Stimulated activated CD4-positive, alpha-beta T cell treated with anti-CD3 and anti-CD28 coated beads, TNF-alpha, amount 100 ng/mL, for 4 hours (primary cell): ENCODE measurements at regions not wholly inside any gene's neighbourhood (a gene's known extent, or its start where the extent isn't known, plus 50 kb on each side); places are given as distances from the start of the nearest gene placed in this dataset.

ENCODE experiments used
- DNase-seq, 3 experiments: peaks; one replicate each; pipeline ENCODE4 v3.0.0-alpha.2; 2020; ENCODE audit warnings: low read depth in 3 of 3

DNA sequence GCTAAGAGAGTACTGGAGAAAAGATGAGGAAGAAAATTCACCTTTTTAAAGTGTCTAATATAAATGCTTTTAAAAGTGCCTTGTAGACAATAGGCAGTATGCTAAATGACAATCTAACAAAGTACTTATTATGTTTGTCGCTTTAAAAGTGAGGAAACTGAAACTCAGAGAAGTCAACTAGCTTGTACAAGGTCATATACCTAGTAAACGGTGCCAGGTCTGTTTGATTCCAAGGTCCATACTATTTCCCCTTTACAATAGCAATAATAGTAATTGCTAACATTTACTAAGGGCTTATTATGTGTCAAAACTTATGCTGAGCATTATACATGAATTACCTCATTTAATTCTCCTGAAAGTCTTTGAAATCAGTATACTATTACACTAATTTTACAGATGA lies 328.6 kb upstream of the SLC24A2 start:
- DNase-seq = no peak

DNA sequence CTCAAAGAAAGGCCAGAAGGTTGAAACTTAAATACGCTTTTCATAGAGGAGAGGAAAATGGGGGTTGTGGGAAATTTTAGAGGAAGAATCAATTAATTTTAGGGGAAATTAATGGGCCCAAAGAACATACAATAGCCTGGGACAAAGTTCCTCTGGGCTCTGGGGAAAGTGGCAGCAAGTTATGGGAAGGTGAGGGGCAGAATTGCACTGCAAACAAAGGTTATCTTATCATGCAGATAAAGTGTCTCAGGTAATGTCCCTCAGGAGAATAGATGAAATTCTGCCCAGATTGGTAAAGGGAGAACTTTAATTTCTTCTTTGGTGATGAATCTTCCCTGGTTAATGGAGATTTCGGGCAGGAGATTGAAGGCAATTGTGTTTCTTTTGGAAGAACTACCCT lies 326.1 kb upstream of the SLC24A2 start:
- no peak for DNase-seq

DNA sequence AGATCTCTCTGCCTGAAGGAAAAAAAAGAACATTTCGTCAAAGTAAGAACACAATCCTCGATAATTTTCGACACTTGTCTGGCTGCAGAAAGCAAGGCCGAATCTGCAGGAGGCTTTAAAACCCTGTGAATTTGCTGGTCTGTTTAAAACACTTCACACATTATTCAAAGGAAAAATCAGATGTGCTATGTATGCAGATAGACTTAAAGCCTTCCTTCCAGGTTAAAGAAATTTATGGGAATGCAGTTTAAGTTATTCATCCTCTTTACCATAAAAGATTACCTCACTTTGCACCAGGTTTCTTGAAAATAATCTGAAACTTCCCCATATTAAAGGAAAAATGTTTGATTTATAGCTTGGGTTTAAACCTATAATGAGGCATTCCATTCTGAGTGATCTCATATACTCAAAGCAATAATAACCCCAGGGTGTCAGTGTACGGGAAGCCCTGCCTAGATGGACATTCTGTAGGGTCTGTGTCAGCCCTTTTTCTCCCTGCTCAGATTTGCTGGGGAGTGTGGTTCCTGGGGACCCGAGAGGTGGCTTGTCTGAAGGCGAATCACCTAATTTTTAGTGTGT lies 323.5 kb upstream of the SLC24A2 start:
- no peak for DNase-seq

DNA sequence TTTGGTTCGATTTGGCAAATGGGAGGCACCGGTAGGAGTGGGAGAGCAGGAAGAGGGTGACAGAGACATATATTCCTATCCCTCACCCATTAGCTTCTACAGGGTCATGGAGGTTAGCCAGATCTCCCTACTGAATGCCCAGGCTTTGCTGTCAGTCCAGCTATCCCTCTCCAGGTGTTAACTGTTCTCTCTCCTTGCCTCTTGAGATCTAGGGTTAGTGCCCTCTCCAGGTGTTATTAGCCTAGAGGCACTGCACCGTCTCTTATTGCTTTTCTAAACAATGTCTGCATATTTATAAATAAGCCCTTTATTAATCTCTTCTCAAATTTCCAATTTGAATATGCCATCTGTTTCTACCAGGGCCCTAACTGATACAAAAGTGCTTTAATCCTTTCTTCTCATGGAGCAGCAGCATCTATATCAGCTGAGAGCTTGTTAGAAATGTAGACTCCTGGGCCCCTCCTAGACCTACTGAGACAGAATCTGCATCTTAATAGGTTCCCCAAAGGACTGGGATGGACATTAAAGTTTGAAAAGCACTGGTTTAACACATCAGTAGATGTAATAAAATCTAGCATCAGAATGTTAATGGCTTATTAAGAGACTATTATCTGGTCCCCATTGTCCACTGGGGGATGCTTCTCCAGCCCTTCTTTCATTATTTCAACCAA lies 322.5 kb upstream of the SLC24A2 start:
- no peak for DNase-seq

DNA sequence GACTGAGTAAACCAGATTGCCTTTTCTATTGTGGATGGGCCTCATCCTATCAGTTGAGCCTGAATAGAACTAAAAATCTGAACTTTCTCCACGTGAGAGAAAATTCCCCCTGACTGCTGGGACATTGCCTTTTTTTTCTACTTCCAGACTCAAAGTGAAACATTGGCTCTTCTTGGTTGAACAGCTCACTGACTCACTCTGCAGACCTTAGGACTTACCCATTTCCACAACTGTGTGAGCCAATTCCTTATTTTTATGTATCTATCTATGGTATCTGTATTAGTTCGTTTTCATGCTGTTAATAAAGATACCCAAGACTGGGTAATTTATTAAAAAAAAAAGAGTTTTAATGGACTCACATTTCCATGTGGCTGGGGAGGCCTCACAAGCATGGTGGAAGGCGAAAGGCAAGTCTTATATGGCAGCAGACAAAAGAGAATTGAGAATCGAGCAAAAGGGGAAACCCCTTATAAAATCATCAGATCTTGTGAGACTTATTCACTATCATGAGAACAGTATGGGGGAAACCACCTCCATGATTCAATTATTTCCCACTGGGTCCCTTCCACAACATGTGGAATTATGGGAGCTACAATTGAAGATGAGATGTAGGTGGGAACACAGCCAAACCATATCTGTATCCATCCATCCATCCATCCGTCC lies 306.7 kb upstream of the SLC24A2 start:
- no peak for DNase-seq

DNA sequence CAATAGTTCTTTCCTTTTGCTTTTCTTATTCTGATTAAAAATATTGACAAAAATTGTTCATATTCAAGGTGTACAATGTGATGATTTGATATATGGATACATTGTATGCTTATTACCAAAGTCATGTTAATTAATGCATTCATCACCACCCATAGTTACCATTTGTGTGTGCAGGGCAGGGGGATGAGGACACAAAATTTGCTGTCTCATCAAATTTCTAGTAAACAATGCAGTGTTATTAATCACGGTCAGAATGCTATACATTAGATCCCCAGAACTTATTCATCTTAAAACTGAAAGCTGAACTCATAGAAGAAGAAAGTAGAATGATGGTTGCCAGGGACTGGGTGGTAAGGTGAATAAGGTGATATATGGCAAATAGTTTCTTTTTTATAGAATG lies 303.7 kb upstream of the SLC24A2 start:
- no peak for DNase-seq

DNA sequence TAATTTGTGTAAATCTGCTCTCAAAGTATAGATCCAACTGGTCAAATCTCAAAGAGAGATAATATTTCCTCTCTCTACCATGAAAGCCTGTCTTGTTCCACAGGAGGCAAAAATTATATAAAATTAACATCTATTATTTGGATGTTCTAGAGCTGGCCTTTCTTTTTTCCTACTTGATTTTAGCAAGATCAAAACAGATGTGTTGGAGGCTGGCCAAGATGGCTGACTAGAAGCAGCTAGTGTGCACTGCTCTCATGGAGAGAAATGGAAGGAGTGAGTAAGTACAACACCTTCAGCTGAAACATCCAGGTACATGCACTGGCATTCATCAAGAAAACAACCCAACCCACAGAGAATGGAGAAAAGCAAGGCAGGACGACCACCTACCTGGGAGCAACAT lies 298.6 kb upstream of the SLC24A2 start:
- DNase-seq = no peak

DNA sequence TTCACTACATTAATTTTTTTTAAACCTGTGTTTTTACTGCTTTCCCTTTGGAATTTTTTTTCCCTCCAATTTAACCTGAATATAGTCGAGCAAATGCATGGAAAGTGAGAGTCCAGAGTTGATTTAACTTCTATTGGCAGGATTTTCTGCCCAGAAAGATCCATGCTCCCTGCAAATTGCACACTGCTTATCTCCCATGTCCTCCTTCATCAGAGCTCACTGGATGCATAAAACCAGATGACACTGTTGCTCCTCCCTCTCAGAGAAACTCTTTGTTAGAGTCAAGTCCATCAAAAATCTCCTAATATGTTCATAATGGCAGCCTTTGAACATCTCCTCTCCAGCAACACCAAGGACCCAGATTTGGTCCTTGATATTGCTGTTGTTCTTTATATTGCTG lies 297.0 kb upstream of the SLC24A2 start:
- DNase-seq = no peak

DNA sequence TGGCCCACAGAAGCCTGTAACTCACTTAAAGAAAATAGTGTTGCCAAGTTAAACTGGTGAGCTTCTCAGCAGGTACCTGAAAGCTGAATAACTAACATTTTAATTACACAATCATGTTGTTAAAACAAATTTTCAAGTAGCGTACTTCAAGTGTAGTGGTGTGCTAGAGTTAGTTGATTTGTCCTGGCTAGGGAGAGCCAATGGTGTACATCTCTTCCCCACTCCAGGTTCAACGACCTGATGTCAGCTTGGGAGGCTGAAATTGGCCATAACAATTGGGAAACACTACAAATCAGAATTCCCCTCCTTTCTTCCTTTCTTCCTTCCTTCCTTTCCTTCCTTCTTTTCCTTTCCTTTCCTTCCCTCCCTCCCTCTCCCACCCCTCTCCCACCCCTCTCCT lies 295.3 kb upstream of the SLC24A2 start:
- no peak for DNase-seq

DNA sequence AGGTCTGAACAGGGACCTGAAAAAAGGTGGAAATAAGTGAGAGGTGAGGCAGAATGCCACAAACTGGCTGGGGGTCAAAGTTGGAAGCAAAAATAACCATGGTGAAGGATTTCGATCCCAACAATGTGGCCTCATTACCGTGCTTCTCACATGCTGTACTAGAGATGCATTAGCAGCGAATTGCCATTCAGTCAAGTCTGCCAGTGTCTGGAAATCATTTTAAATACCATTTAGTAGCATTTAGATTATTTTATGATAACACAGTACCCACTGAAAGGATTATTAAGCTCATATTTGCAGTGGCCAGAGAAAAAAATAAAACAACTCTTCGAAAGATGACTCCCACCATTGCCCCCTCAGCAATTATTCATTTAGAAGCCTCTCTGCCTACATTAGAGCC lies 294.6 kb upstream of the SLC24A2 start:
- no peak for DNase-seq

DNA sequence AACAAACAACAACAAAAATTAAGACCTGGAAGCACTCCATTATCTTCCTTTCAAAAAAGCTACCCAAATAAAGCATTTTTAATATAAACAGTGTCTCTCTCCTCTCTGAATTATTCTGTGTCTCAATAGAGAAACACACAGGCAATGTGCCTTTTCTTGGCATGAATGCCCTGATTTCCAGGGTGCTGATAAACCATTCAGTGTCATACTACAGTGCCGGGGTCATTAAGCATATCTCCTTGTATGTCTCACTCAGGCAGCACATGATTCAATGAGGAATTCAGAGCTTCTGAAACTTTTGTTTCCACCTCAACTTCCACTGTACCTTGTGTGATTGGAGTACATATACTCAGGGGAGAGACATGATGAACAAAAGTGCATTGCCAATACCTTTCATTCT lies 294.0 kb upstream of the SLC24A2 start:
- DNase-seq = no peak

DNA sequence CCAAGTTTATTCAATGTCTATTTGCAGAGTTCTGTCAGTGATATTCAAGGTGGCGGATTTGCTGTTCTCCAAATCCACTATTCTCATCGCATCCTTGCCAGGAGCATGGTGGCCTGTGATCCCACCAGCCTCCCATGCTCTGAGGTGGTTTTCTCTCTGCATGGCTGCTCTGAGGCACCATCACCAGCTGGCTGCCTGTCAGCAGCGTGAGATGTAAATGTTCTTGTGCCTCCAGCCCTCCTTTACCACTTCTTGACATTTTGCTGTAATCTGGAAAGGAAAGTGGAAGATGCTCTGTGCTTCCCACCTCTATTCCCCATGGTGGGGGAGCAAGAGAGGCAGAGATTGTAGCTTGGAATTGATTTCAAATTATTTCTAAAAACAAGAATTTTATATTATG lies 293.6 kb upstream of the SLC24A2 start:
- DNase-seq = no peak

DNA sequence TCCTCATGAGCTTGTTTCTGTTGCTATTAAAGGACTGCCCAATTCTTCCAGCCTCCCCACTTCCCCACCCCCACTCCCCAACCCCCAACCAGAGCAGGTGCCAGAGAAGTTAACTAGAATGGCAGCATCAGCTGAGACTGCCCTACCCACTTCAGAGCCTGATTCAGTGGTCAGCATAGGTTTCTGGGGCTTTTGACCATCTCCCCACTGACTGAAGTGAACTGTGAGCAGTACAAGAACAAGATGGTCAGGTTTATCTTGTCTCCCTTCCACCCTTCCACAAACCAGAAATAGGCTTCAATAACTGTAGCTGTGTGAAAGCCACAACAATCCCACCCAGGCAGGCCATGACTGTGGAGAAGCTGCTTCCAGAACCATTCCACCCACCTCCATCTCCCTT lies 289.4 kb upstream of the SLC24A2 start:
- DNase-seq = no peak

DNA sequence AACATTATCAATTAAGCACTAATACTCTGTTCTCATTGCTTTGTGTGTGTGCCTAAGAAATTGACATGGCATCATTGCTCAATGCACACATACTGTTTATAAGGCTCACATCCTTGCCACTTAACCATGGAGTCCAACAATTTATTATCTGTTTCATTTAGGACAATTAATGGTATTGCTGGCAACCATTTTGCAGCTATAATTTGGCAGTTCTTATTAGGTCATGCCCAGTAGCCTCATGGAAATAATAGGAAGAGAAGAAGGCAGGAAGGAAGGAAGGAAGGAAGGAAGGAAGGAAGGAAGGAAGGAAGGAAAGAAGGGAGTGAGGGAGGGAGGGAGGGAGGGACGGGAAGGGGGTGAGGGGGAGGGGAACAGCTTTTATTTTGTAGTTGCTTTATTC lies 285.5 kb upstream of the SLC24A2 start:
- no peak for DNase-seq

DNA sequence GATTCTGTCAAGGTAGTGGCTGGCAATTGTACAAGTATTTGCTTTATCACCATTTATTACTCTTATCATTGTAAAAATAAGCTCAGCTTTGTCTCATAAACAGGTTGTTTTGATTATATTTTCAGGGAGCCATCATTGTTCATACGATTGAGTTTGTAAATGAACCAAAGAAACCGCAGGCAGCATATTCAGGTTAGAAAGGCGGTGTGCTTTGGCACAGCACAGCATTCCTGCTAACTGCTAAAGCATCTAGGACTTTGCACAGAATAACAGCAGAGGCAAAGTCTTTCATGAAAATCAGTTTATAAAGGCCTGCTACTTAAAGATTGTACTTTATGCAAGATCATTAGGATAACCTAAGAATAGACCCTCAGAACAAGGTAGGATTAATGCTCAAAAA lies 281.5 kb upstream of the SLC24A2 start:
- no peak for DNase-seq

DNA sequence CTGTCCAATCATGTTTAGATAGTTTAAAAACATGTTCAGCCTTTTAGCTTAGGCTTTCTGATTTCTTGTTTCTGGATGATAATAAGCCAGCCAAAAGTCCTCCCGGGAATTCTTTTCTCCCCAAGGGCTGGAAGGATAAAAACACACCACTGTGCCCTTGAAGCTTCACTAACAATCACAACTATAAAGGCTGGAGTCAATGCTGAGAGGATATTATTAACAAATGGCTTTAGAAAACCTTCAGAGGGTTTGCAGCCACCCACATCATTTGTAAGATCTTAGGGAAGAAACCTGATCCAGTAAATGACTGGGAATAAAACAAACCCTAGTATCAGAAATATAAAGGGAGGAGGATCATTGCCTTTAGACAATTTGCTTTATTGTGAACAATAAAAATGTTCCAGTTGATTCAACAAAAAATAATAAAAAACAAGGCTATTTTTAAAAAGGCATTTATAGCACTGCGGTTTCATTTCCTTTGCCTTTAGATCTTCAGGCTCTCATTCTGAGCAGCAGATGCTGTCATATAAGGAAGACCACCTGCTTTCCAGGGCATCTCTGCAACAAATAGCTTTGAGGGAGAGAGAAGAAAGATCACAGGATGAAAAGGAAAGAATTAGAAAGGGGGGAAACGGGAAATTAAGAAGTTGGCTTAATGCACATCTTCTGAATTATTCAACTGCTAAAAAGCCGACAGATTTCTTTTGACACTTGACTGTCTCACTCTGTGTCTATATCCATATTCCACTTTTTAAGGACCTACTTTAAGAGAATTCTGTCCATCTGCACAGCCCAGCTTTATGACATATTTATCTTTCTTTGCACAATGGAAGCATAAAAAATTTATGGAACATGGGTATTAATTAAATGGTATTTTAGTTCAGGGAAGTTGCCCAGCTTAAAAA lies 277.2 kb upstream of the SLC24A2 start:
- no peak for DNase-seq

DNA sequence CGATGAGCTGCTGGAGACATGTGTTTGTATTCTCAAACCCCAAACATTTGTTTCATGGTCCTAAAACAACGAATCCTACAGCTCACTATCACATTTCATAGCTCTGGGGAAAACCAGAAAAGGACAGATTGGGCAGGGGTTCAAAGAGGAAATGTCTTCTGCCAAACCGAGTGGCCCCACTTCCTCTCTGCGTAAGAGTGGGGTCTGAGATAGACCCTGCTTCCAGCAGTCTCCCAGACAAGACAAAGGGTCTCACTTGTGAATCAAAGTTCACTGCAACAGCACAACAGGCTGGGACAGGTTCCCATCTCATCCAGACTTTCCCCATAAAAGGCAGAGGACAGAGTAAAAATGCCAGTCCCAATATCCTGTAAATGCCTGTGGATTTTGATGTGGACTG lies 276.2 kb upstream of the SLC24A2 start:
- no peak for DNase-seq

DNA sequence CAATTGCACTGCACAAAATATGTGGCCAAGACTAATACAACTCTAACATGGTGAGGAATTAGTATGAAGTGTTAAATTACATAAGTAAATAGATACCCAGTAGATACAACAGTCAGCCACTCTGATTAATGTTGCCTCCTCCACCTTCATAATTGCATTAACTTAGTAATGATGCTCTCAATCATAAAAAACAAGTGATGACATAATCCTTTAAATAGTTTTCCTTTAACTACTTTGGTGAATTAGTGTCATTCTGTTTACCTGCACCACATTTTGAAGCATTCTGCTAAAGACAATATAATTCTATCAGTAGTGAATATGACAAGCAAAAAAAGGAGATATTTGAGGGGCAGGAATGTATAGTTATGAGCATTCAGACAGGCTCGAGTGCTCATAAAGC lies 265.9 kb upstream of the SLC24A2 start:
- DNase-seq = no peak

DNA sequence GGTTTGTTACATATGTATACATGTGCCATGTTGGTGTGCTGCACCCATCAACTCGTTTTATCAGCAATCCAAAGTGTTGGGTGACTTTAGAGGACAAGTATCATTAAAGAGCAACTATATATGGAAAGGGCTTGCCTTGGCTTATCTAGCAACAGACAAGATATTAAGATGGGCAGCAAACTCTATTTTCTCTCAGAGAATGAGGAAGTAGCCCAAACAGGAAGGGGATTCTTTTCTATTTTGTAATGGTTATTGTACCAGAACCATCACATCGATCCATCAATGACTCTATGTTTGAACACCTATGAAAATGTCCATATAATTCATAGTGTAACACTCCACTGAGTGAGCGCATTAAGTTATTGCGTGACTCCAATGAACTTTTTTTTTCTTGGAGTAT lies 260.1 kb upstream of the SLC24A2 start:
- DNase-seq = no peak

DNA sequence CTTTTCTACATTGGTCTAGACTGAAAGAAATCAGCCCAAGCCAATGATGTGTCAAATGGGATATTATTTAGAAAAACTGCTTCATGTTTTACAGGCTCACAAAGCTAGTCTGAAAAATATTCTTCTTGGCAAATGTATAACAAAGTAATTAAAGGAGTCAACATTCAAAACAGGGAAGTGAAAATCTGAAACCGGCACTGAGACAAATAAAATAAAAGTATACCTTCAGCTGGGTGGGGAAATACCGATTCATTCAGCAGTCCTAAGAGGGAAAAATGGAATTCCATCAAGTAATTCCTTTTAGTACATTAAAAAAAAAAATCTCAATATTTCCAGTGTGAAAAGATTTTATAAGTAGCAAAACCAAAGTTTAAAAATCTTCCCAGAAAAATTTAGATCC lies 259.6 kb upstream of the SLC24A2 start:
- DNase-seq = no peak

DNA sequence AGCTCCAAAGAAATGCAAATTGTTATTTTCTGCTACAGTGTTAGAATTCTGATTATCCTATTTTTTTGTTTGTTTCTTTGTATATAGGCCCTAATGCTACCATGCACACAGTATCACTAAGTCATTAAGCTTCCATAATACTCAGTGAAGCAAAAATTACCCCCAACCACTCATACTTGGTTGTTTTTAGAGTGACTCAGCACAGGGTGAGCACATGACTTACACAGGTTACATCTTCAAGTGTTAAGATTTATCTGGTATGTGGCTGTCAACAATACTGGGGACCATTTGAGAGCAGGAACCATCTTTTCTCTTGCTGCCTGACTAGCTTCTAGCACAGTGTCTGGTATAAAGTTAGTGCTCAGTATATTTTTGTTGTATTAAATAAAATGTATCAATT lies 255.8 kb upstream of the SLC24A2 start:
- no peak for DNase-seq

DNA sequence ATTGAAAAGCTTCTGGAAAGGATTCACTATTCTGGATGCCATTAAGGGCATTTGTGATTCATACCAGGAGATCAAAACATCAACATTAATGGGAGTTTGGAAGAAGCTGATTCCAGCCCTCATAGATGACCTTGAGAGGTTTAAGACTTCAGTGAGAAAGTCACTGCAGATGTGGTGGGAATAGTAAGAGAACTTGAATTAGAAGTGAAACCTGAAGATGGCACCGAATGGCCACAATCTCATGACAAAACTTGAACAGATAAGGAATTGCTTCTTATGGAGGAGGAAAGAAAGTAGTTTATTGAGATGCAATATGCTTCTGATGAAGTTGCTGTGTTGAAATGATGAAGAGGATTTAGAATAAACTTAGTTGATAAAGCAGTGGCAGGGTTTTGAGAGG lies 254.6 kb upstream of the SLC24A2 start:
- DNase-seq = no peak

DNA sequence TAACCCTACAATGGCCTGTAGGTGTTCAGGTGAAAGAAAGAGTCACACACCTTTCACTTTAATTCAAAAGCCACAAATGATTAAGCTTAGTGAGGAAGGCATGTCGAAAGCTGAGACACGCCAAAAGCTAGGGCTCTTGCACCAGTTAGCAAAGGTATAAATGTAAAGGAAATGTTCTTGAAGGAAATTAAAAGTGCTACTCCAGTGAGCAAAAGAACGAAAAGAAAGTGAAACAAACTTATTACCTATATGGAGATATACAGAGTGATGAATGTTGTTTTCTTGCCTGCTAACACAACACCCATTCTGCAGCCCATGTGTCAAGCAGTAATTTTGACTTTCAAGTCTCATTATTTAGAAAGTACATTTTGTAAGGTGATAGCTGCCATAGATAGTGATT lies 254.2 kb upstream of the SLC24A2 start:
- no peak for DNase-seq
